K562 (cell line): ENCODE measurements at regions not wholly inside any gene's neighbourhood (a gene's known extent, or its start where the extent isn't known, plus 50 kb on each side); places are given as distances from the start of the nearest gene placed in this dataset.

ENCODE experiments used
- ATAC-seq: fragments of 200-7000 bp; cut with Tn5 transposase; 3 replicates; pipeline ENCODE4 v1.9.1; 2020; ENCODE audit warnings: moderate library complexity
- BruUV-seq: library from RNA; stranded (reverse); fragments of 400-500 nt; replicated peaks from 2 replicates; lab custom pipeline; 2021; lab: Mats Ljungman, UMichigan
- CTCF ChIA-PET: fragments of 300-600 bp; formaldehyde crosslinking; extraction: SDS; loops from one replicate; lab custom pipeline; 2021; ENCODE audit warnings: low intra/inter-chr PET ratio; lab: Yijun Ruan, JAX
- POLR2A ChIA-PET: fragments of 300-600, 350-650 bp; sonication (Branson Sonifier 250); formaldehyde crosslinking; extraction: SDS; loops from one replicate; lab custom pipeline; 2021; ENCODE audit warnings: antibody characterized with exemption, inconsistent platforms; lab: Yijun Ruan, JAX
- DNase-seq, 4 experiments: peaks; one replicate each; pipeline versions ENCODE4 v3.0.0 to v3.0.0-alpha.2; 2011 to 2018; ENCODE audit warnings: low spot score in 3 of 4, mixed read lengths in 3 of 4; ENCODE audit errors: extremely low read depth in 1 of 4
- FAIRE-seq: peaks from 2 replicates; lab custom pipeline; 2011; peaks lifted over from hg19 to GRCh38; lab: Jason Lieb, UNC
- H2AFZ ChIP-seq: 2 replicates; pipeline ENCODE4 v1.6.0; 2011; ENCODE audit warnings: low read depth, low read length, control low read depth, inconsistent platforms
- H3K27ac ChIP-seq: fragments of 200-600 bp; 3 replicates; pipeline ENCODE4 v1.8.0; 2011; ENCODE audit warnings: low read depth, mild to moderate bottlenecking, control low read depth, inconsistent platforms, low read length, moderate library complexity, mixed read lengths; ENCODE audit errors: extremely low read depth
- H3K27me3 ChIP-seq, 2 experiments: fragments of 300-600 bp in 1 of 2; 2 replicates in 1 of 2; 3 replicates in 1 of 2; pipeline versions ENCODE4 v1.6.0 to v1.8.0; 2011; ENCODE audit warnings: inconsistent platforms in 2 of 2, low read length in 2 of 2, mild to moderate bottlenecking in 1 of 2, mixed read lengths in 1 of 2, moderate library complexity in 1 of 2; ENCODE audit not compliant: control insufficient read depth in 2 of 2, insufficient read depth in 2 of 2
- H3K36me3 ChIP-seq: fragments of 300-600 bp; 3 replicates; pipeline ENCODE4 v1.8.0; 2011; ENCODE audit warnings: mild to moderate bottlenecking, low read length, inconsistent platforms; ENCODE audit not compliant: control insufficient read depth, insufficient read depth
- H3K4me1 ChIP-seq, 2 experiments: fragments of 200-600 bp in 1 of 2; replicated peaks in 1 of 2; 2 replicates in 1 of 2; 3 replicates in 1 of 2; pipeline versions ENCODE4 v1.5.1 to v1.8.0; 2011; ENCODE audit warnings: inconsistent platforms in 2 of 2, low read length in 2 of 2, mild to moderate bottlenecking in 1 of 2, mixed read lengths in 1 of 2, moderate library complexity in 1 of 2; ENCODE audit not compliant: control insufficient read depth in 2 of 2, insufficient read depth in 2 of 2
- H3K4me2 ChIP-seq: 2 replicates; pipeline ENCODE4 v1.6.1; 2011; ENCODE audit warnings: low read length, control low read depth, inconsistent platforms, mixed read lengths; ENCODE audit not compliant: insufficient read depth
- H3K4me3 ChIP-seq: fragments of 200-600 bp; sonication (generic), shearing (Covaris generic); 2 replicates; pipeline ENCODE4 v1.5.1; 2016; ENCODE audit warnings: control low read depth, inconsistent platforms
- H3K79me2 ChIP-seq: fragments of 200-600 bp; 3 replicates; pipeline ENCODE4 v1.8.0; 2011; ENCODE audit warnings: low read length, inconsistent platforms; ENCODE audit not compliant: control insufficient read depth, insufficient read depth
- H3K9ac ChIP-seq, 2 experiments: 2 replicates each; pipeline versions ENCODE4 v1.6.0 to v1.6.1; 2011; ENCODE audit warnings: low read depth in 2 of 2, low read length in 2 of 2, control low read depth in 1 of 2, inconsistent platforms in 1 of 2, mild to moderate bottlenecking in 1 of 2, mixed read lengths in 1 of 2; ENCODE audit not compliant: insufficient read depth in 1 of 2
- H3K9me1 ChIP-seq: one replicate; pipeline ENCODE4 v1.6.0; 2011; ENCODE audit warnings: inconsistent platforms, mild to moderate bottlenecking, low read length, moderate library complexity; ENCODE audit not compliant: control insufficient read depth, insufficient read depth
- H3K9me3 ChIP-seq: replicated peaks from 2 replicates; pipeline ENCODE4 v1.5.1; 2011; ENCODE audit warnings: low read depth, low read length, inconsistent platforms; ENCODE audit not compliant: control insufficient read depth, insufficient read depth
- H4K20me1 ChIP-seq: replicated peaks from 2 replicates; pipeline ENCODE4 v1.6.1; 2011; ENCODE audit warnings: low read length, inconsistent platforms, mixed read lengths; ENCODE audit not compliant: control insufficient read depth, insufficient read depth
- HNRNPK ChIP-seq: fragments of 200-400 bp; formaldehyde crosslinking; IDR thresholded peaks from one replicate; pipeline ENCODE4 v1.6.1; 2018; ENCODE audit warnings: mild to moderate bottlenecking, low read depth, low read length; ENCODE audit not compliant: poor library complexity, severe bottlenecking
- MBD1 ChIP-seq: fragments of 250-450 bp; sonication (Bioruptor Pico); IDR thresholded peaks from 2 replicates; pipeline ENCODE4 v1.8.0; 2022; ENCODE audit warnings: inconsistent platforms
- XRCC4 ChIP-seq: IDR thresholded peaks from one replicate; pipeline ENCODE4 v1.6.1; 2011; ENCODE audit not compliant: insufficient read depth, insufficient read length; ENCODE audit errors: extremely low read depth
- ZBTB5 ChIP-seq: fragments of 450-650 bp; IDR thresholded peaks from 2 replicates; pipeline ENCODE4 v1.6.1; 2017; ENCODE audit warnings: antibody characterized with exemption
- ZNF239 ChIP-seq: fragments of 250-450 bp; sonication (Bioruptor Pico); IDR thresholded peaks from 2 replicates; pipeline ENCODE4 v1.4.0; 2020; ENCODE audit warnings: mild to moderate bottlenecking
- ZNF282 ChIP-seq: sonication (generic); formaldehyde crosslinking; IDR thresholded peaks from 2 replicates; pipeline ENCODE4 v1.8.1; 2023; ENCODE audit warnings: missing genetic modification reagents
- ZNF445 ChIP-seq: fragments of 250-450 bp; sonication (Bioruptor Pico); IDR thresholded peaks from 2 replicates; pipeline ENCODE4 v1.4.0; 2020; ENCODE audit warnings: low read depth, mild to moderate bottlenecking, moderate library complexity
- WGBS: fragments of 100-300 bp; shearing (Covaris generic); methylation state at CpG from one replicate; pipeline ENCODE4 v1.1.6; 2016; ENCODE audit warnings: low coverage, mixed read lengths; ENCODE audit not compliant: insufficient coverage; ENCODE audit errors: missing lambda C conversion rate; 5-methylcytosine and 5-hydroxymethylcytosine counted together
- in situ Hi-C: fragments of 300-500 bp; cut with MboI; formaldehyde crosslinking; loops from 4 replicates; pipeline ENCODE4 v1.15.0; 2018; ENCODE audit warnings: inconsistent platforms, mixed read lengths
- intact Hi-C: fragments of 100-400 bp; cut with micrococcal nuclease; formaldehyde crosslinking; loops from 2 replicates; pipeline ENCODE4 v1.14.2; 2022
- TF ChIP-seq, protein P1 (sequence below): fragments of 200-400 bp; formaldehyde crosslinking; IDR thresholded peaks from 2 replicates; pipeline ENCODE4 v1.6.1; 2017; ENCODE audit warnings: mild to moderate bottlenecking, low read depth, low read length, moderate library complexity
- TF ChIP-seq, protein P2 (sequence below): IDR thresholded peaks from 2 replicates; pipeline ENCODE4 v1.6.1; 2011; ENCODE audit warnings: borderline replicate concordance, low read depth, mild to moderate bottlenecking, moderate library complexity, low read length; ENCODE audit not compliant: insufficient read depth, poor library complexity, severe bottlenecking

DNA sequence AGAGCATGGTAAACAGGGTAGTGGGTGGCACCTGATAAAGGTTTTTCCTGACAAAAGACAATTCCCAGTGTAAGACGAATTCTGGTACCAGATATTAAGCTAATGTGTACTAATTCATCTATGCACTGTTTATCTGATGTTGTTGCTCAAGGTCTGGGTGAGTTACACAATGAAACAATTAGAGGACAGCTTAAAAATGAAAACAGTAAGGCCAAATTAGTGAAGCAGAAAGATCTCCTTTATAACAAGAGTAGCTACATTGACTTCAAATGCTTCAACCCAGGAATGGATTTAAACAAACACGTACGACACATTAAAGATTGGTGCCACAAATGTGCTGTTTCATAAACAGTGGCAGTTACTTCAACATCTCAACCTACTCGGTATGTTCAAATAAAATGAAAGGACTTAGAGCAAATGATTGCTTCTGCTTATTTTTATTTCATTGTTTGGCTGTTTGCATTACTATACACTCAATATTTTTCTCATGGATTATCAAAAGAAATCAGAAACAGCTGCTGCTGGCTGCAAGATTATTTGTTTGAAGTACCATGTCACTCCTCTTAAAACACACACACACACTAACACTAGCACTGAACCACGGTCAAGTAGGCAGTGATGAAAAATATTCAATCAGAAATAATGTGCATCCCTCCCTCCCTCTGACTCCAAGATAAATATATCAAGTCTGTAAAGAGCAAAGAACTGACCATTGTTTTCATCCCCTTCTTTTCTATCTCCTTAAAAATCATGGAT is 94.4 kb upstream of the RND3 start:
- H4K20me1 ChIP-seq = no peaks in the 10 kb centered on the region
- no peak overlapping the region for H2AFZ ChIP-seq
- no peaks in the 10 kb centered on the region for H3K36me3 ChIP-seq
- no peak overlapping the region for H3K9ac ChIP-seq
- ATAC-seq = no peak
- no peak overlapping the region for H3K27ac ChIP-seq
- H3K27me3 ChIP-seq = no peaks in the 10 kb centered on the region
- no peaks in the 10 kb centered on the region for H3K4me1 ChIP-seq
- in situ Hi-C loops (no loop called here), intact Hi-C loops (no loop called here)
- H3K79me2 ChIP-seq = no peaks in the 10 kb centered on the region
- ChIA-PET POLR2A (no interaction called here), CTCF (no interaction called here)
- no peaks in the 10 kb centered on the region for H3K9me1 ChIP-seq
- no peak for DNase-seq
- no peak overlapping the region for H3K4me3 ChIP-seq
- H3K4me2 ChIP-seq = no peak overlapping the region
- no peak for FAIRE-seq
- BruUV-seq = no TSS peak
- H3K9me3 ChIP-seq = no peaks in the 10 kb centered on the region; the same call in 1 of the 2 replicates
- TF ChIP-seq MBD1 (CRISPR knock-in tag) = no peak
- TF ChIP-seq, protein P1, sequence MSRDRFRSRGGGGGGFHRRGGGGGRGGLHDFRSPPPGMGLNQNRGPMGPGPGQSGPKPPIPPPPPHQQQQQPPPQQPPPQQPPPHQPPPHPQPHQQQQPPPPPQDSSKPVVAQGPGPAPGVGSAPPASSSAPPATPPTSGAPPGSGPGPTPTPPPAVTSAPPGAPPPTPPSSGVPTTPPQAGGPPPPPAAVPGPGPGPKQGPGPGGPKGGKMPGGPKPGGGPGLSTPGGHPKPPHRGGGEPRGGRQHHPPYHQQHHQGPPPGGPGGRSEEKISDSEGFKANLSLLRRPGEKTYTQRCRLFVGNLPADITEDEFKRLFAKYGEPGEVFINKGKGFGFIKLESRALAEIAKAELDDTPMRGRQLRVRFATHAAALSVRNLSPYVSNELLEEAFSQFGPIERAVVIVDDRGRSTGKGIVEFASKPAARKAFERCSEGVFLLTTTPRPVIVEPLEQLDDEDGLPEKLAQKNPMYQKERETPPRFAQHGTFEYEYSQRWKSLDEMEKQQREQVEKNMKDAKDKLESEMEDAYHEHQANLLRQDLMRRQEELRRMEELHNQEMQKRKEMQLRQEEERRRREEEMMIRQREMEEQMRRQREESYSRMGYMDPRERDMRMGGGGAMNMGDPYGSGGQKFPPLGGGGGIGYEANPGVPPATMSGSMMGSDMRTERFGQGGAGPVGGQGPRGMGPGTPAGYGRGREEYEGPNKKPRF = no peak
- TF ChIP-seq ZNF239 (CRISPR knock-in tag) = no peak
- TF ChIP-seq ZBTB5 = no peak
- no peak for TF ChIP-seq ZNF282
- no peak for TF ChIP-seq XRCC4
- TF ChIP-seq, protein P2, sequence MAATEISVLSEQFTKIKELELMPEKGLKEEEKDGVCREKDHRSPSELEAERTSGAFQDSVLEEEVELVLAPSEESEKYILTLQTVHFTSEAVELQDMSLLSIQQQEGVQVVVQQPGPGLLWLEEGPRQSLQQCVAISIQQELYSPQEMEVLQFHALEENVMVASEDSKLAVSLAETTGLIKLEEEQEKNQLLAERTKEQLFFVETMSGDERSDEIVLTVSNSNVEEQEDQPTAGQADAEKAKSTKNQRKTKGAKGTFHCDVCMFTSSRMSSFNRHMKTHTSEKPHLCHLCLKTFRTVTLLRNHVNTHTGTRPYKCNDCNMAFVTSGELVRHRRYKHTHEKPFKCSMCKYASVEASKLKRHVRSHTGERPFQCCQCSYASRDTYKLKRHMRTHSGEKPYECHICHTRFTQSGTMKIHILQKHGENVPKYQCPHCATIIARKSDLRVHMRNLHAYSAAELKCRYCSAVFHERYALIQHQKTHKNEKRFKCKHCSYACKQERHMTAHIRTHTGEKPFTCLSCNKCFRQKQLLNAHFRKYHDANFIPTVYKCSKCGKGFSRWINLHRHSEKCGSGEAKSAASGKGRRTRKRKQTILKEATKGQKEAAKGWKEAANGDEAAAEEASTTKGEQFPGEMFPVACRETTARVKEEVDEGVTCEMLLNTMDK = no peak
- no peak for TF ChIP-seq HNRNPK
- TF ChIP-seq ZNF445 (CRISPR knock-in tag) = no peak
- WGBS = 4% methylated on average over 5 of the region's 5 CpGs
